ENCODE measurements at regions not wholly inside any gene's neighbourhood (a gene's known extent, or its start where the extent isn't known, plus 50 kb on each side); places are given as distances from the start of the nearest gene placed in this dataset.

DNA sequence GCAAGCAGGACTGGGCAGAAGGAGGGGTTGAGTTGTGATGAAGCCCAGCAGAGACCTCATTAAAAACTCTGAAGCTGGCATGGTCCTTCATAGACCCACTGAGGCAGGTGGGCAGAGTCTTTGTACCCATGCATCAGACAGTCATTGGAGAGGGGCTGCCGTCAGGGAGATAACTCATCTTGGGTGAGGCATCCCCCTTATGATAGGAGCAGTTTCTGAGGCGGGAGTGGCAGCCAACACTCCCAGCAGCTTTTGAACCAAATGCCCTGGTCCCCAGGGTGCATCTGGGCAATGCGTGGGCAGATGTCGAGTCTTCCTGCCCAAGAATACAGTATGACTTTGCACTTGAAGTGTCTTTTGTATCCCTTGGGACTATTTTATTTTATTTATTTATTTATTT, 68.1 kb downstream of the HTR5A start:
- DNase-seq = no peak

DNA sequence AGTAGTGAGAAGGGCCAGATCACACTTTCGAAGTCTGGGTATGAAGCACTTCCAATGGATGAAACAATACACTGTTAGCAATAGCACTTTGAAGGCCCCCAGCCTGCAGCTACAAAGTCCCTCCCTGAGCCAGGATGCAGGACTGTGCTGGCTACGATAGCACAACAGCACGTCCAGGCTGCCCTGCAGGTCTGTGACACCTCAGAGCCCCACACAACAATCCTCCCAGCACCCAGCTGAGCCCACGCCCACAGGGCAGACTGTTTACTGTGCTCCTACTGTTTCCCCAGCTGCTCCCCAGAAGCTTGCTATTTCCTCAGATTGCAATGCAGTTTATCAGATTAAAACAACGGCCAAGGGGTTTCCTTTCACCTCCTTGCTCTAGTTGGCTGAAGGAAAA, 71.4 kb downstream of the HTR5A start:
- no peak for DNase-seq

DNA sequence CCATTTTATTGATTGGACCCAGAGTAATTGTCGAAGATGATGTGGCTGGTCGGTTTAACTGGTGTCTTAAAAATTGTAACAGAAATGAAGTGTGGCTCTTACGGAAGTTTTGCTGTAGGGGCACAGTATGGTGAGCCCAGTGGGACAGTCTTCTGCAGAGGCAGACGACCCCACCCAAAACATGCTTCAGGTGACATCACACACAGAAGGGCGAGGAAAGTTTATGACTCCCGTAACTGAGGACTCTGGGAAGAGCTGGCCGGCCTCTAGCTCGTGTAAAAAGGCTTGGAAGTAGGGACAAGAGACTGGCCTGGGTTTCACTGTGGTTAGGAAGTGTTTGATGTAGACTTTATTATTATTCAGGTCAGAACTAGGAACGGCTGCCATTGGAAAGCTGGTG, 73.3 kb downstream of the HTR5A start:
- no peak for DNase-seq

DNA sequence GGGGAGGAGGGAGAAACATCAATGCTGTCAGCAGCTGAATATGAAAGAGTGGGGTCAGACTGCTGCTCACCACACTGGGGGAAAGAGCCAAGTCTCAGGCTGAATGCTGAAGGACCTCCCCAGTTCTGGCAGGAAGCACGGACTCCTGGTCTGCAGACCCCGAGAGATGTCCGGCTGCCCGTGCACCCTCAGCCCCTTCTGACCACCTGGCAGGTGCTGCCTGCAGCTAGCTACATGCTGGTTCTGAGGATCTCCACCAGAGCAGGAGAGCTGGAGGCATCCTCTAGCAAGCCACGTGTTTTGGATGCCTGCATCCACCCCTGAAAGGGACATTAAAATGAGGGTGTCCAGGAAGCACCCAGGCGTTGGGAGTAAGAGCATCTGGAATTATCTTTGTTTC, 74.2 kb downstream of the HTR5A start:
- DNase-seq = no peak

DNA sequence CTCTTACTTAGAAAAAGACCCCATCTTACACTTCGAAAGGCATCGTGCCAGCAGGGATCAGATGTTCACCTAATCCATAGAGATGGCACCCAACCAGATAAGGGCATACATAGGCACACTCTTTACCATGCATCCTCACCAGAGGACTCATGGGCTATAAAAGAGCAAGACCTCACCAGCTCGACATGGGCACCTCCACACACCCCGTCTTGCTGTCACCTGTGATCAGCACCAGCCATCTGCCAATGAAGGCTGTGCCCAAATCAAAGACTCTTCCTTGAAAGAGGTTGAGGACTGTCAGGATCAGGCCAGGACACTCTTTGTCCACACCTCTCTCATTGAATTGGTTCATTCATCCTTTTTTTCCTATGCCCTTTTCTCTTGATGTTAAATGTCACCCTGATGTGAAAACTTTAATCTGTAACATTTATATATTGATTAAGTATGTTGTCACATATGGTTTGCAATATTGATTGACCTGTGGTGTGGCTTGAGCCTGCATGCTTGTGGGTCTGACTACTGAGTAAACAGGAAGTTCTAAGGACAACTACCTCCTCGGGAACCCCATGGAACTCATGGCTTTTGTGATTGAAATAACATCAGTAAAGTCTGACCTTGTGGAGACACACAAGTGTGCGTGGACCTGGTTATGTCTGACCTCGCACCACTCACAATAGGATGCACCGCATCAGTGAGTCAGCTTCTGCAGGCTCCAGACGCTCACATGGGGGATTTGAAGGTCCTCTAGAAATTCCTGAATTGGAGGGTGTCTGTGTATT, 75.5 kb downstream of the HTR5A start:
- DNase-seq = no peak

DNA sequence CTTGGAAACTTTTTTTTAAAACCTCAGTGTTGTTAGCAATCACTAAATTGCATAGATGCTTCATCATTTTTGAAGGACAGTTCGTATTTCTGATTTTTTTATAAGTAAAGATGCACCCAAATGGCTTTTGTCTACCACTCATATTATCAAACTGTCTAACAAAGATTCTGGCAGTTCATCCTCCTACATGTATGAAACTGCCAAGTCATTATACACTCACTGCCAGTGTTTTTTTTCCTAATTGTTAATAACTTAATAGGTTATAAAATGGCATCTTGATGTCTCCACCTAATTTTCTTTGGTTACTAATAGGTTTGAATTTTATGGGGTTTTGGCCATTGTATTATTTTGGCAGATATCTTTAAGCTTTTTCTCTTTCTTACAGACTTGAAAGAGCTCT, 77.0 kb downstream of the HTR5A start:
- no peak for DNase-seq

DNA sequence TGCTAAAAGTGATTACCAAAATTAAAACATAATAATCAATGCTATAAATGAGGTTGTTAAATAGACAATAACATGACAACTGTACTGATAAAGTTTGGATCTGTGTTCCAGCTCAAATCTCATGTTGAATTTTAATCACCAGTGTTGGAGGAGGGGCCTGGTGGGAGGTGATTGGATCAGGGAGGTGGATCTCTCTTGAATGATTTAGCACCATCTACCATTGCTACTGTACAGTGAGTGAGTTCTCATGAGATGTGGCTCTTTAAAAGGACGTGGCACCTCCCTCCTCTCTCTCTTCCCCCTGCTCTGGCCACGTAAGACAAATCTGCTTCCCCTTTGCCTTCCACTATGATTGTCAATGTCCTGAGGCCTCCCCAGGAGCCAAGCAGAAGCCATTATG, 77.5 kb downstream of the HTR5A start:
- no peak for DNase-seq

DNA sequence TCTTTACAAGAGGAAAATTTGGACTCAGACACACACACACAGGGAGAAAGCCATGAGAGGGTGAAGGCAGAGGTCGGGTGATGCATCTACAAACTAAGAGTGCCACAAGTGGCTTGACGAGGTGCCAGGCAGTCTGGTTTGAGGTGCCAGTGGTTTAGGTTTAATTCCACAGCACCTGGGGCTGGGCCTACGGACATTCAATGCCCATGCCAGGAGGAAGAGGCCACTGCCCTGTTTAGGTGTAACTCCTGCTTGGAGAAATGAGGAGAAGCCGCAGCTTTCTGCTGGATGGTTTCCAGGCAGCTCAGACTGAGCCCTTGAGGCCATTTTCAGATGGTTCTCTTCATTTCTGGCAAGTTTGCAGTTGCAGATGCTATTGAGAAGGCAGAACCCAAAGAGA, 83.6 kb downstream of the HTR5A start:
- DNase-seq = no peak

DNA sequence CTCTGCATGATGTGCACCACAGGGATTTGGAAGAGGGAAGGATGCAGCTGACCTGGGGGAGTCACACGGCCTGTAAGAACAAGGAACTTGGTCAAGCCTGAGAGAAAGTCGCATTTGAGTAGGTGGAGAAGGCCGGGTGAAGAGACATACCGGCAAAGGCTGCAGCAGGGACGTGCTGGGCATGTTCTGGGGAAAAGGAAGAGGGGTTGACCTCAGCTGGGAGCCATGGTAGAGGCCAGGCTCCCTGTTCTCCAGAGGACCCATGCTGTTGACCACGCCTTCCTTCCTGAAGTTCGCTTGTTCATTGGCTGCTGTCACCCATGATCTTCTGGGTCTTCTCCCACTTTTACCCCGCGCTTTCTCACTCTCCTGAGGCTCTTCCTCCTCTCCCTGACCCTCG, 84.5 kb downstream of the HTR5A start:
- DNase-seq = no peak

DNA sequence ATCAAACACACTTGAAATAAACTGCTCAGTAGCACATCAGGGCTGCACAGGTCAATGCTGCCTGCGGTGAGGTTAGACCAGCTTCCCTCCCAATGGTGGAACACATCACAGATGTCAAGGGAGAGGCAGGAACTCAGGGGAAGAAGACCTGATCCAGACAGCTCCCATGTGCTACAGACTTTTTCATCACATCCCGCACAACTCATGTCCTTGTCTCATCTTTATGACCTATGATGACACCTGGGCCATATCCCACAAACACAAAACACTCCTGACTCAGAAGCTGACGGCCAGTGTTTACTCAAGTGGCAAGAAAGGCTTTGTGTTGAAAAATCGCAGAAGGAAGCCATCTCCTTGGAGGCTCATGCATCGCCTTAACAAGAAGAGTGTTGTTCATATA, 91.6 kb downstream of the HTR5A start:
- DNase-seq = no peak

DNA sequence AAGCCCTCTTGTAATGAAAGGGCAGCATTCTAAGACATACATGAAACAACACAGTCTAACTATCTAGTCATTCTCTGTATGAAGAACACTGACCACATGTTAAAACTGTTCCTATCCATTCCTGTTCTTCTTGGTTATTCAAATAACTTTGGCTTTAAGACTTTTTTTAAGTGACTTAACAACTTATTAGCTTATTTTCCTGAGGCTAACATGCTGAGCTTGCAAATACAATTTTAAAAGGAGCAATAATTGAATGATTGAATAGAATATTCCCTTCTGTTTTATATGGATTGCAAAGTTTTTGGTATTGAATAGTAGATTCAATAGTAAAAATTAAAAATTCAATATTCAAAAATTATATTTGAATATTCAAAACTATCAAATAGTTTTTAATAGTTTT, 92.3 kb downstream of the HTR5A start:
- DNase-seq = no peak

DNA sequence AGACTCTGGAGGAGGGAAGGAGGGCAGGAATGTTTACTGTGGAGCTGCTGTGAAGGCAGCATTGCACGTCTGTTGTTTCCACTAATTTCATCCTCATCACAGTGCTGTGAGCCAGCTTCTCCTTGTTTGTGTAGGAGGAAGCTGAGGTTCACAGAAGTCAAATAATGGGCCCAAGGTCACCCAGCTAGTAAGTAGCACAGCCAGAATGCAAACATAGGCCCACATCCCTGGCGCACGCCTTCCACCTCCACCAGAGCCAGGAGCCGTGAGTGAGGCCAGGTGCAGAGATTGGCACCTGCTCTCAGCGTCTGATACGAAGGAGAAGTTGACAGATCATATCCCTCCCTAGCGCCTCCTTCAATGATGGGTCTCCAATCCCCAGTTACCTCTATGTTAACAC, 93.6 kb downstream of the HTR5A start:
- DNase-seq = no peak

DNA sequence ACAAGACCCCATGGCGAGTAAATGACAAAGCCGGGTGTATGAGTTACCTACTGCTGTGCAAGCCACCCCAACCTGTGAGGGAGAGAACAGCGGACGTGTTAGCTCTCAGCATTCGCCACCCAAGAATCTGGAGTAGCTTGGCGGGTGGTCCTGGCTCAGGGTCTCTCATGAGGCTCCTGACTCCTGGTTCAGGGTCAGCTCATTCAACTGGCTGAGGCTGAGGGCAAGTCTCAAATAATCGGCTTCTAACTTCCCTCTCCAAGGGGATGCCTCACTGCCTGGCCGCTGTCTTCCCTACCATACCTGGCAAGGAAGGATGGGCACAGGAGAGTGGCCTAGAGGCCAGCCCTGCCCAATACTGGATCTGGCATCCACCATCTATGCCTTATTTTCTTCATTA, 94.2 kb downstream of the HTR5A start:
- no peak for DNase-seq

DNA sequence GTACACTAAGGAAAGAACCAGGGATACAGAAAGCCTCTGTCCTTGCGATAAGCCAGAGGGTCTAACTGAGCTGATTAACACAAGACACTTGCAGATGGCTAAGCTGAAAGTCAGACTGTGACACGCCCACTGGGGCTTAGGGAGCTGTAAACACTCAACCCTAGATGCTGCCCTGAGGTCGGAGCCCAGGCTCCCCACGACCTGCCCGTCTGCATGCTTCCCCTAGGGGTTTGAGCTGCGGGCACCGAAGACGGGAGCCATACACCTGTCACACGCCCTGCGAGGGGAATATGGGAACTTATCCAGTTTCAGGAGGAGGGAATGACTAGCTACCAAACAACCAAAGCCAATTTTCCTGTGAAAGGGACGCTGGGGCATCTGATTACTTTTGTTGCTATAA, 96.0 kb downstream of the HTR5A start:
- no peak for DNase-seq

DNA sequence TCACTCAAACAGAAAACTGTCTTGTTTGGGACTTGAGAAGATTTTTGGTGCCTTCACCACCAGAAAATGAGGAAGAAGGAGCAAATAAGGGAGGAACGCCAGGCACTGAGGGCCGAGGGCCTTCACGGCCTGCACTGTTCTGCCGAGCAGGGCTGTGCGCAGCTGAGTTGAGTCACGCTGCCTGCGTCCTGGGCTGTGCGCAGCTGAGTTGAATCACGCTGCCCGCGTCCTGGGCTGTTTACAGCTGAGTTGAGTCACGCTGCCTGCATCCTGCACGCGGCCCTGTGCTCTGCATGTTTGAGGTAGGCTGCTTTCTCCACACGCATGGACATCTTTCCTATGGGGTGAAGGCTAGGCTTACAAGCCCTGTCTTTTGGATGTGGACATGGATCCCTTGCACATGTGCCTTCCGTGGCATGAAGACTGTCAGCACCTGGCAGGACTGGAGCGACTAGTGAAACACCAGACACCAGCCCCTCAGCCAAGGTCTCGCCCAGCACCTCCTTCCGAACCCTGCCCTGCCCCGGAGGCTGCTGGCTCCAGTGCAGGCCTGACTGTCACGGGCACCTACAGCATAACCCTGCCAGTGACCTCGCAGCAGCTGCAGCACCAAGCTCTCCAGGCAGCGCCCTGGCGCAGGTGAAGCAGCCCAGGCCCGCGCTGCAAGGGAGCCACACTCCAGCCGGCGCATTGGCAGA, 96.7 kb downstream of the HTR5A start:
- DNase-seq = no peak

DNA sequence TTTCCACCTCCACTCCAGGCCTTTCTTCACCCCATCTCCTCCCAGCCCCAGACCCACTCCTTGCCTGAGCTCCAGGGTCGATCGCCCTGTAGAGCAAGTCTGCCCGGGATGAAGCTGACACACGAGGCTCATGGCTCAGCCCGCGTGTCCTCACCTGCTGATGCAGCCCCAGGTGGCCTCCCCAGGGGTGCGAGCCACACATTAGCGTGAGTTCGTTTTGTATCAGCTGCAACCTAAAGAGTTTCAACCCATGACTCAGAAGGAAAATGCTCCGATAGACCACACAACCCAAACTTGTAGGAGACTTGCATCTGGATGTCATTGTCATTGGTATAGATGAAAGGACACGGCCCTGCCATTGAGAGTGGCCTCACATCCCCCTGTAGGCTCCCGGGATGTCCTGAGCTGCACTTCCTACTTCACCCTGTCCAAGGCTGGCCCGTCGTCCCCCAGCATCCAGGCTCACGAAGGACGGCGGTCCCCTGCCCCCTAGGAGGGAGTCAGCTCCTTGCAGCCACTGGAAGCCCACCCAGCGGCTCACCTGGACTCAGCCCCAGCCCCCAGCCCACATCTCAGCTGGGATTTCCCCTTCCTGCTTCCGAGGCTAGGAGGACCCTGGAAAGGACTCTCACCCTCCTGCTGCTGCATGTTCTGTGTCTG, 97.7 kb downstream of the HTR5A start:
- DNase-seq = no peak

DNA sequence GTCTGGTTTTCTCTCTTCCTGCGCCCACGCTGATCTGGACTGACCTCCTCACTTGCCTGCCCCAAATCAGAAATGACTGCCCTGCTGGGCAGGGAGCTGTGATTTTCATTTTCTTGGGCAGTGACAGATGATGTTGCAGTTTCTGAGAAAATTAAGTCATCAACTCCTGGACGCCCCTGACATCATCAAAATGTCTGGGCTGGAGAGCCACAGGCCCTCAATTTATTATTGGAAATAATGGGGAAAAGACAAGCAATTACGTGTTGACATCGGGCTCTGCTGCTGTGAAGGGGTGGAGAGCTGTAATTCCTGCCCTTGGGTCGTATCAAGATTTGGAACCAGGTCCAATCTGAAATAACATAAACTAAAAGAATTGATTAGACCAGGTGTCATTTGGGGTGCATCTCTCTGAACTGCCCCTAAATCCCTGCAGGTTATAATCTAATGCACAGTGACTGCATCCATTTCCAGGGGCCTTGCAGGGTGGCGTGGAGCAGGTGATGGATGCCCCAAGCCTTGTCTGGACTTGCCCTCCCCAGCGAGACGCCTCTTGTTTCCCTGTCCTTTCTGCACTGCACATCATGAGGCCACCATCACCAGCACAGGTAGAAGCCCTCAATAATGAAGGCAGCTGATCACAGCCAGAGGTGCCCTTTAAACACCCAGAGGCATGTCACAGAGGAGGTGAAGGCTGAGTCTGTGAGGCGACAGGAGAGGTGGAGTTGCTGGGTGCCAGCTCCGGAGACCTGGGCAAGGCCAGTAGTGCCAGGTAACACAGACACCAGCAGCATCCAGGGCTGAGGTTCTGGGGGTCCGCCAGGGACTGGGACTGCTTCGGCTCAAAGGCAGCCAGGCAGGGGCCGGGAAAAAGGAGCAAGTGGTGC, 98.7 kb downstream of the HTR5A start:
- no peak for DNase-seq

DNA sequence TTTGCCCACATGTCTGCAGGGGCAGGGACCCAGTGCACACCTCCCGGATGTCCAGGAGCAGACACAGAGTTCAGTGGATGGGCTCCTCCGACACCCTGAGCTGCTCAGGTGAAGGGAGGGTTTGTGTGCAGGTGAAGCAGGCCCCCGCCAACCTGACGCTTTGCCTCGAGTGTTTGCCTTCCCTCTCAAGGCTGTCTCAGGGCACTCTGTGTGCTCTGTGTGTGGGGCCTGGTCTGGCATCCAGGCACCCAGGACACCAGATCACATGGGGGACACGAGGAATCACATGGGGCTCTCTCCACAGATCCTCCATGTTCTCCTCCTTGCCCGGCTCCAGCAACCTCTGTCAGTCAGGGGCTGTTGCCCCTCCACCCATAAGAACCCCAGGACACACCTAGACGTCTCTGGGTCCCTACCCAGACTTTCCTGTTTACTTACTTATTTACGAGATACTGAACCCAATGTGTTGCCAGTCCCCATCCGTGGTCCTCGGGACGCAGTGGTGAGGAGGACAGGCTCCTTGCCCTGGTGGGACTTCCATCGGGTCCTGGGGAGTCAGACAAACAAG, 99.5 kb downstream of the HTR5A start:
- DNase-seq = no peak

DNA sequence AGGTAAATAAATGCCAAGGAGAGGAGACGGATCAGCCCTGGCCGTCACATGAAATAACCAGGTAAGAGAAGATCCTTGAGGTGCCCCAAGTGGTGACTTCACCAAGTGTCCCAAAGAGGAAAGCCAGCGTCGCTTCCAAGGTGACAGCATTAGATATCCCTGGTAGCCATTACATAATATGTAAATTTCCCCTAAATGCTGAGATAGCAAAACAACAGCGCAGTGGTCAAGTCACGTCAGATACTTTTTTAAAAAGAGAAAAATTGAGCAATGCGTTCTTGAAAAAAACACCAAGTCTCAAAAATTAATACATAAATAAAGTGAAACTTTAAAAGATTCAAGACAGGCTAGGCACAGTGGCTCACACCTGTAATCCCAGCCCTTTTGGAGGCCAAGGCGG, 100.2 kb downstream of the HTR5A start:
- DNase-seq = no peak

DNA sequence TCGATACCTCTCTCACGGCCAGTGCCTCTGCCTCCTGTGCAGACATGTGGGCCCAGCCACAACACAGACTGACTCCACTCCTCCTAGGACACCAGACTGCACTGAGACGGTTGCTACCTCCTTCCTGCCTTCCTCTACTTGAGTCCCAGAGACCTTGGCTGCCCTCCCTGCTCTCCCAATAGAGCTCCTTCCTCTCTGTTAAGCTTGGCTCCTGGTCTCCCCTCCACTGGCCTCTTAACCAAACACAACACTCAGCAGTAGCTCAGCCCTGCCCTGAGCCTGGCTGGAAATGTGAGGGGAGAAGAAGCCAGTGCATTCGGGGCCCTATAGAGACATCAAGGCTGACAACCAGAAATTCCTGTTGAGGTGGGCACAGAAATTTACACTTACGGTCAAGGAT, 102.0 kb downstream of the HTR5A start:
- DNase-seq = no peak

DNA sequence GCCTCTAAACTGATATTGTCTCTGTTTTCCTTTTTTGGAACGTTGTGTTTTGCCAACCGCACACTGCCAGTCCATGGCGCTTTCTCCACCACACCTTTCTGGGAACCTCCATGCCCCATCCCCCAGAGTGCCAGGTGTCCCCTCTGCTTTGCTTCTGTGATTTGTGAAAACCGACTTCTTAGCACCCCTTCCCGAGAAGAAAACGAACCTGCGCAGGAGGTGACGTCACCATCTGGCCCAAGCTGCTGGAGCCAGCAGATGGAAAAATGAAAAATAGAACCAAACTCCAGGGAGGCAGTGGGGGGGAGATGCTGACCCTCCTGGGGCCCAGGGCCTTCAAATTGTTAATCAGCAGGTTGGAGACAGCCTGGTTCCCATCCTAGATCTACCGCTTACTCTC, 103.8 kb downstream of the HTR5A start:
- no peak for DNase-seq

DNA sequence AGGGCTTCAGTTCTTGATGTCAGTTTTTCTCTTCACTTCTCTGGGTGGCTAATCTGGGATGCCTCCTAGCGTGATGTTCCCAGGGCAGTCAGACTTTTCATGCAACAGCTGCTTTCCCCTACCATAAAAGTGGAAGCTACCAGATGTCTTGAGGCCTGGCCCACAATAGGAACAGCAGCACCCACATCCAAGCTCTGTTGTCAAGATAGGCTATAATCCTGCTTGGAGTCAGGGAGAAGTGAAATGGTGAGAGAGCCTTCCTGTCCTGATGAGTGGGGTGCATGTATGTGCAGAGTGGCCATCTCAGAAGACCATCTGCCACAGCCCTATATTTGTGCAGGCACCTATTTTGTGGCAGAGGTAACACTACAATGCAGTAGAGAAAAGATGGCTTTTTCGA, 108.0 kb downstream of the HTR5A start:
- DNase-seq = no peak

DNA sequence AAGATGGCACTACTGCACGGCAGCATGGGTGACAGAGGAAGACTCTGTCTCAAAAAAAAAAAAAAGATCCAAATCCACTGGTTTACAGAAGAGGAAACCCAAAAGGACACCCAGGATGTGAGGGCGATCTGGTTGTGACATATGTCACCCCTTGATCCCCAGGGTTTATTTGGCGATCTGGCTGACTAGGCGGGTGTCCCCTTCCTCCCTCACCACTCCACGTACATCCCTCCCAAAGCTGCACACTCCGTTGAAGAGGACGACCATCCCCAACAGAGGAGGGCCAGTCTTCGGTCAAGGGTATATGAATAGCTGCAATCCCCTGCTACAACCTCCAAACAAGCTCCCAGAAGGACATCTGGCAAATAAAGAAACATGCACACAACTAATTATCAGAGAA, 111.6 kb downstream of the HTR5A start:
- DNase-seq = no peak

Measured in CD4-positive, alpha-beta T cell treated with Interleukin-17A for 4 hours (primary cell).